GM23338 (cell line): ENCODE measurements at regions not wholly inside any gene's neighbourhood (a gene's known extent, or its start where the extent isn't known, plus 50 kb on each side); places are given as distances from the start of the nearest gene placed in this dataset.

Source experiments
- CTCF ChIP-seq, 2 experiments: fragments of 200-600 bp in 1 of 2; sonication (generic) in 1 of 2; conservative IDR thresholded peaks; 2 replicates each; pipeline versions ENCODE4 v1.5.1 to v1.6.1; 2016 to 2017; ENCODE audit warnings: antibody characterized with exemption in 2 of 2, low read depth in 2 of 2, mild to moderate bottlenecking in 2 of 2, moderate library complexity in 1 of 2
- EZH2 ChIP-seq: fragments of 200-600 bp; sonication (generic); IDR thresholded peaks from one replicate; pipeline ENCODE4 v1.8.0; 2017; ENCODE audit warnings: antibody characterized with exemption, mild to moderate bottlenecking, low read depth; ENCODE audit not compliant: unreplicated experiment
- EZH2phosphoT487 ChIP-seq: fragments of 200-600 bp; sonication (generic); IDR thresholded peaks from one replicate; pipeline ENCODE4 v1.8.1; 2018; ENCODE audit warnings: antibody characterized with exemption; ENCODE audit not compliant: unreplicated experiment
- JUNB ChIP-seq: IDR thresholded peaks from one replicate; pipeline ENCODE4 v1.6.1; 2016; ENCODE audit warnings: antibody characterized with exemption; ENCODE audit not compliant: unreplicated experiment
- NANOG ChIP-seq: IDR thresholded peaks from 2 replicates; pipeline ENCODE4 v1.6.1; 2016; ENCODE audit warnings: antibody characterized with exemption, borderline replicate concordance
- POLR2AphosphoS5 ChIP-seq: IDR thresholded peaks from 2 replicates; pipeline ENCODE4 v1.6.1; 2016; ENCODE audit warnings: antibody characterized with exemption, low read depth
- REST ChIP-seq: IDR thresholded peaks from one replicate; pipeline ENCODE4 v1.6.1; 2018; ENCODE audit warnings: antibody characterized with exemption; ENCODE audit not compliant: unreplicated experiment
- STAT1 ChIP-seq: IDR thresholded peaks from one replicate; pipeline ENCODE4 v1.6.1; 2016; ENCODE audit warnings: antibody characterized with exemption; ENCODE audit not compliant: unreplicated experiment

- TF ChIP-seq CTCF (conservative IDR thresholded peaks at IDR 0.05; ENCODE audit: low read depth in 2 of 2): no peak
- no peak for TF ChIP-seq NANOG
- no peak for TF ChIP-seq POLR2AphosphoS5
- TF ChIP-seq EZH2: no peak
- TF ChIP-seq STAT1: no peak
- TF ChIP-seq REST: no peak
- TF ChIP-seq EZH2phosphoT487: no peak
- TF ChIP-seq JUNB: no peak
Measured at GRCh38 chr9:92228628-92229027, 64.9 kb downstream of the IARS1 start.
